Uterus (tissue), 2 donors: ENCODE measurements at regions not wholly inside any gene's neighbourhood (a gene's known extent, or its start where the extent isn't known, plus 50 kb on each side); places are given as distances from the start of the nearest gene placed in this dataset.

Experiments used
- CTCF ChIP-seq, 4 experiments: fragments of 200-600 bp in 2 of 4; fragments of 450-650 bp in 2 of 4; sonication (generic) in 2 of 4; IDR thresholded peaks; one replicate each; pipeline ENCODE4 v1.5.1; 2016 to 2019; ENCODE audit warnings: antibody characterized with exemption in 4 of 4, mild to moderate bottlenecking in 2 of 4, moderate library complexity in 1 of 4
- POLR2A ChIP-seq, 2 donors: fragments of 450-650 bp; IDR thresholded peaks; one replicate each; pipeline ENCODE4 v1.6.1; 2016; ENCODE audit warnings: antibody characterized with exemption in 2 of 2, mild to moderate bottlenecking in 1 of 2, moderate library complexity in 1 of 2

GRCh38 chr5:89536020-89536419 is 653.0 kb upstream of the MEF2C start:
- TF ChIP-seq CTCF (IDR thresholded peaks at IDR 0.05) (no peak), POLR2A (IDR thresholded peaks at IDR 0.05) (no peak)
